H1 (cell line): ENCODE measurements at regions not wholly inside any gene's neighbourhood (a gene's known extent, or its start where the extent isn't known, plus 50 kb on each side); places are given as distances from the start of the nearest gene placed in this dataset.

Experiments
- CHD2 ChIP-seq: IDR thresholded peaks from 2 replicates; pipeline ENCODE4 v1.6.1; 2012; ENCODE audit warnings: low read length, improper control_type of control experiment
- NANOG ChIP-seq: IDR thresholded peaks from 2 replicates; pipeline ENCODE4 v1.6.1; 2011; ENCODE audit warnings: low read length, low read depth, mild to moderate bottlenecking, inconsistent platforms; ENCODE audit not compliant: insufficient read depth, poor library complexity, severe bottlenecking

GRCh38 chr10:62511238-62511637 lies 137.1 kb downstream of the ZNF365 start (continued):
- TF ChIP-seq NANOG, result no peak
- TF ChIP-seq CHD2, result no peak
